GM18858 (cell line): ENCODE measurements at regions not wholly inside any gene's neighbourhood (a gene's known extent, or its start where the extent isn't known, plus 50 kb on each side); places are given as distances from the start of the nearest gene placed in this dataset.
"Not testable (repeated sequence)": the region's sequence is repeated elsewhere in the genome, so short reads cannot be mapped to it uniquely, and the experiment has no call there.

ENCODE experiments used
- ATAC-seq: cut with Tn5 transposase; IDR thresholded peaks from one replicate; pipeline ENCODE4 v1.9.1; 2021; ENCODE audit not compliant: unreplicated experiment

- ATAC-seq, result no peak
Measured at GRCh38 chr2:212914392-212914791, 237.0 kb downstream of the IKZF2 start.

- no peak for ATAC-seq
Measured at GRCh38 chr2:212913640-212914306, 237.6 kb downstream of the IKZF2 start.

- no peak for ATAC-seq
Measured at GRCh38 chr2:212912445-212913103, 238.8 kb downstream of the IKZF2 start.

- no peak for ATAC-seq
Measured at GRCh38 chr2:212911011-212911410, 240.4 kb downstream of the IKZF2 start.

- ATAC-seq, result no peak
Measured at GRCh38 chr2:212908682-212909435, 242.6 kb downstream of the IKZF2 start.

GRCh38 chr2:212908031-212908430 lies 243.4 kb downstream of the IKZF2 start:
- no peak for ATAC-seq

- ATAC-seq, result no peak
Measured at GRCh38 chr2:212906620-212907019, 244.8 kb downstream of the IKZF2 start.

- ATAC-seq, result no peak
Measured at GRCh38 chr2:212905640-212906201, 245.7 kb downstream of the IKZF2 start.

- ATAC-seq, result no peak
Measured at GRCh38 chr2:212904646-212905045, 246.8 kb downstream of the IKZF2 start.

GRCh38 chr2:212903413-212903812 lies 248.0 kb downstream of the IKZF2 start:
- no peak for ATAC-seq

GRCh38 chr2:212902421-212902820 lies 249.0 kb downstream of the IKZF2 start:
- ATAC-seq, result no peak

- no peak for ATAC-seq
Measured at GRCh38 chr2:212901604-212902275, 249.7 kb downstream of the IKZF2 start.

- no peak for ATAC-seq
Measured at GRCh38 chr2:212900715-212901114, 250.7 kb downstream of the IKZF2 start.

- no peak for ATAC-seq
Measured at GRCh38 chr2:212898011-212898410, 253.4 kb downstream of the IKZF2 start.

GRCh38 chr2:212897296-212897695 lies 254.1 kb downstream of the IKZF2 start:
- no peak for ATAC-seq

- ATAC-seq, result no peak
Measured at GRCh38 chr2:212894026-212894425, 257.4 kb downstream of the IKZF2 start.

- ATAC-seq, result no peak
Measured at GRCh38 chr2:212893216-212893615, 258.2 kb downstream of the IKZF2 start.

- no peak for ATAC-seq
Measured at GRCh38 chr2:212892193-212892592, 259.2 kb downstream of the IKZF2 start.

GRCh38 chr2:212891580-212891979 lies 259.8 kb downstream of the IKZF2 start:
- ATAC-seq, result no peak

GRCh38 chr2:212882626-212883025 lies 268.8 kb downstream of the IKZF2 start:
- peak; percentile 71 for ATAC-seq

GRCh38 chr2:212876556-212876955 lies 274.9 kb downstream of the IKZF2 start:
- not testable (repeated sequence) for ATAC-seq
